IMR-90 (cell line): ENCODE measurements at regions not wholly inside any gene's neighbourhood (a gene's known extent, or its start where the extent isn't known, plus 50 kb on each side); places are given as distances from the start of the nearest gene placed in this dataset.

Experiments used
- ATAC-seq: fragments of 200-7000 bp; cut with Tn5 transposase; 2 replicates; pipeline ENCODE4 v1.9.1; 2020; ENCODE audit warnings: low read depth, mild to moderate bottlenecking, moderate library complexity
- BruUV-seq: library from RNA; stranded (reverse); fragments of 400-500 nt; replicated peaks from 2 replicates; lab custom pipeline; 2021; lab: Mats Ljungman, UMichigan
- CTCF ChIA-PET: fragments of 300-600 bp; formaldehyde crosslinking; extraction: SDS; loops from one replicate; lab custom pipeline; 2021; ENCODE audit warnings: antibody characterized with exemption; lab: Yijun Ruan, JAX
- POLR2A ChIA-PET: fragments of 300-600 bp; sonication (Branson Sonifier 250); formaldehyde crosslinking; loops from one replicate; lab custom pipeline; 2022; ENCODE audit warnings: antibody characterized with exemption; ENCODE audit not compliant: unreplicated experiment; lab: Charles Lee
- DNase-seq: peaks from one replicate; pipeline ENCODE4 v3.0.0; 2013
- H2AFZ ChIP-seq: replicated peaks from 2 replicates; pipeline ENCODE3; 2013; ENCODE audit warnings: low read length, mild to moderate bottlenecking; ENCODE audit not compliant: poor library complexity
- H2AK5ac ChIP-seq: 2 replicates; pipeline ENCODE4 v1.6.1; 2013; ENCODE audit warnings: low read depth, low read length, inconsistent platforms
- H2AK9ac ChIP-seq: replicated peaks from 2 replicates; pipeline ENCODE3; 2013; ENCODE audit warnings: mild to moderate bottlenecking, low read depth, low read length, moderate library complexity; ENCODE audit not compliant: poor library complexity
- H2BK120ac ChIP-seq: 2 replicates; pipeline ENCODE4 v1.6.1; 2013; ENCODE audit warnings: low read depth, low read length, inconsistent platforms
- H2BK15ac ChIP-seq: 3 replicates; pipeline ENCODE4 v1.6.1; 2013; ENCODE audit warnings: low read depth, low read length, inconsistent platforms
- H2BK20ac ChIP-seq: 2 replicates; pipeline ENCODE4 v1.6.1; 2013; ENCODE audit warnings: low read depth, mild to moderate bottlenecking, inconsistent platforms, low read length, moderate library complexity
- H2BK5ac ChIP-seq: 2 replicates; pipeline ENCODE4 v1.6.1; 2013; ENCODE audit warnings: mild to moderate bottlenecking, low read depth, low read length, inconsistent platforms; ENCODE audit not compliant: poor library complexity, severe bottlenecking
- H3K14ac ChIP-seq: replicated peaks from 2 replicates; pipeline ENCODE4 v1.6.1; 2013; ENCODE audit warnings: low read depth, low read length, inconsistent platforms
- H3K18ac ChIP-seq: 2 replicates; pipeline ENCODE4 v1.6.1; 2013; ENCODE audit warnings: low read depth, low read length, control low read depth
- H3K23ac ChIP-seq: 2 replicates; pipeline ENCODE4 v1.6.1; 2013; ENCODE audit warnings: low read depth, low read length, inconsistent platforms
- H3K27ac ChIP-seq: 2 replicates; pipeline ENCODE4 v1.5.1; 2013; ENCODE audit warnings: mild to moderate bottlenecking, control low read depth, low read length; ENCODE audit not compliant: insufficient read depth
- H3K27me3 ChIP-seq: 2 replicates; pipeline ENCODE4 v1.6.1; 2013; ENCODE audit warnings: low read length; ENCODE audit not compliant: control insufficient read depth, insufficient read depth
- H3K36me3 ChIP-seq: 2 replicates; pipeline ENCODE4 v1.6.1; 2013; ENCODE audit warnings: low read length, mixed read lengths; ENCODE audit not compliant: control insufficient read depth, insufficient read depth
- H3K4ac ChIP-seq: 2 replicates; pipeline ENCODE4 v1.6.1; 2013; ENCODE audit warnings: low read depth, low read length, inconsistent platforms
- H3K4me1 ChIP-seq: 2 replicates; pipeline ENCODE4 v1.6.1; 2013; ENCODE audit warnings: low read length, mixed read lengths; ENCODE audit not compliant: control insufficient read depth, insufficient read depth
- H3K4me2 ChIP-seq: 2 replicates; pipeline ENCODE4 v1.6.1; 2013; ENCODE audit warnings: low read depth, mild to moderate bottlenecking, control low read depth, low read length, moderate library complexity
- H3K4me3 ChIP-seq: 2 replicates; pipeline ENCODE4 v1.5.1; 2013; ENCODE audit warnings: low read depth, mild to moderate bottlenecking, control low read depth, low read length, moderate library complexity; ENCODE audit not compliant: insufficient read depth
- H3K56ac ChIP-seq: 2 replicates; pipeline ENCODE4 v1.6.1; 2013; ENCODE audit warnings: low read length, inconsistent platforms; ENCODE audit not compliant: insufficient read depth; ENCODE audit errors: extremely low read depth
- H3K79me1 ChIP-seq, 2 experiments: 2 replicates each; pipeline ENCODE4 v1.6.1; 2013; ENCODE audit warnings: low read length in 2 of 2, inconsistent platforms in 1 of 2, low read depth in 1 of 2
- H3K9ac ChIP-seq: 2 replicates; pipeline ENCODE4 v1.6.1; 2013; ENCODE audit warnings: low read depth, low read length, control low read depth
- H3K9me1 ChIP-seq: 2 replicates; pipeline ENCODE4 v1.6.1; 2013; ENCODE audit warnings: low read length, inconsistent platforms; ENCODE audit not compliant: insufficient read depth
- H3K9me3 ChIP-seq: 2 replicates; pipeline ENCODE4 v1.6.1; 2013; ENCODE audit warnings: low read length; ENCODE audit not compliant: control insufficient read depth, insufficient read depth
- H4K20me1 ChIP-seq: 2 replicates; pipeline ENCODE4 v1.6.1; 2013; ENCODE audit warnings: low read length, inconsistent platforms; ENCODE audit not compliant: insufficient read depth
- H4K5ac ChIP-seq: 2 replicates; pipeline ENCODE4 v1.6.1; 2013; ENCODE audit warnings: mild to moderate bottlenecking, low read depth, low read length, control low read depth
- H4K8ac ChIP-seq, 2 experiments: 2 replicates each; pipeline ENCODE4 v1.6.1; 2013; ENCODE audit warnings: low read depth in 2 of 2, low read length in 2 of 2, control low read depth in 1 of 2, inconsistent platforms in 1 of 2
- H4K91ac ChIP-seq: 2 replicates; pipeline ENCODE4 v1.6.1; 2013; ENCODE audit warnings: low read depth, low read length, inconsistent platforms; ENCODE audit not compliant: insufficient read depth
- BHLHE40 ChIP-seq: fragments of 150-350 bp; IDR thresholded peaks from 2 replicates; pipeline ENCODE4 v1.6.1; 2016; ENCODE audit warnings: mild to moderate bottlenecking, low read depth, low read length
- CEBPB ChIP-seq: IDR thresholded peaks from 2 replicates; pipeline ENCODE4 v1.6.1; 2012; ENCODE audit warnings: low read depth, low read length, improper control_type of control experiment
- CHD1 ChIP-seq: IDR thresholded peaks from 2 replicates; pipeline ENCODE4 v1.6.1; 2012; ENCODE audit warnings: low read depth, low read length, improper control_type of control experiment
- CTCF ChIP-seq: conservative IDR thresholded peaks from 2 replicates; pipeline ENCODE4 v1.5.1; 2012; ENCODE audit warnings: mild to moderate bottlenecking, low read depth, low read length, improper control_type of control experiment
- FOS ChIP-seq: fragments of 150-350 bp; IDR thresholded peaks from 2 replicates; pipeline ENCODE4 v1.6.1; 2016; ENCODE audit warnings: low read depth, low read length
- MAFK ChIP-seq: IDR thresholded peaks from 2 replicates; pipeline ENCODE4 v1.6.1; 2012; ENCODE audit warnings: low read depth, low read length, improper control_type of control experiment
- MAZ ChIP-seq: IDR thresholded peaks from 2 replicates; pipeline ENCODE4 v1.6.1; 2012; ENCODE audit warnings: low read depth, mild to moderate bottlenecking, low read length, improper control_type of control experiment, moderate library complexity, borderline replicate concordance
- NFE2L2 ChIP-seq: fragments of 150-350 bp; IDR thresholded peaks from 2 replicates; pipeline ENCODE4 v1.6.1; 2016; ENCODE audit warnings: low read depth, mild to moderate bottlenecking, low read length
- POLR2A ChIP-seq: IDR thresholded peaks from 2 replicates; pipeline ENCODE4 v1.6.1; 2012; ENCODE audit warnings: mild to moderate bottlenecking, low read depth, low read length
- RAD21 ChIP-seq: IDR thresholded peaks from 2 replicates; pipeline ENCODE4 v1.6.1; 2012; ENCODE audit warnings: low read length, improper control_type of control experiment
- RCOR1 ChIP-seq: IDR thresholded peaks from 2 replicates; pipeline ENCODE4 v1.6.1; 2012; ENCODE audit warnings: mild to moderate bottlenecking, low read length, improper control_type of control experiment; ENCODE audit not compliant: insufficient replicate concordance
- RFX5 ChIP-seq: IDR thresholded peaks from 2 replicates; pipeline ENCODE4 v1.8.0; 2012; ENCODE audit warnings: low read depth, mild to moderate bottlenecking, low read length, moderate library complexity
- SMC3 ChIP-seq: fragments of 150-350 bp; IDR thresholded peaks from 2 replicates; pipeline ENCODE4 v1.6.1; 2016; ENCODE audit warnings: low read depth, mild to moderate bottlenecking, antibody characterized with exemption, low read length, moderate library complexity
- USF2 ChIP-seq: fragments of 150-350 bp; IDR thresholded peaks from 2 replicates; pipeline ENCODE4 v1.6.1; 2017; ENCODE audit warnings: mild to moderate bottlenecking, antibody characterized with exemption, low read length, low read depth
- WGBS, 2 experiments: methylation state at CpG; one replicate each; pipeline versions ENCODE4 v1.1.5 to v1.1.7; 2013; ENCODE audit warnings: missing lambda C conversion rate in 2 of 2; ENCODE audit not compliant: insufficient read length in 1 of 2; ENCODE audit errors: extremely low coverage in 2 of 2; 5-methylcytosine and 5-hydroxymethylcytosine counted together
- dilution Hi-C: fragments of 300-500 bp; cut with HindIII; formaldehyde crosslinking; loops from one replicate; pipeline ENCODE4 v1.14.3; 2018; ENCODE audit warnings: low sequenced_read_pairs; ENCODE audit not compliant: unreplicated experiment
- in situ Hi-C: fragments of 300-500 bp; cut with MboI; formaldehyde crosslinking; loops from 3 replicates; pipeline ENCODE4 v1.14.3; 2019; ENCODE audit warnings: low sequenced_read_pairs, inconsistent platforms, mixed read lengths
- intact Hi-C: fragments of 100-400 bp; cut with micrococcal nuclease; formaldehyde crosslinking; loops from 2 replicates; pipeline ENCODE4 v1.10.0; 2022

GRCh38 chr7:25719190-25719896 is 432.7 kb upstream of the NFE2L3 start:
- Histone ChIP-seq H3K9me3 (no peaks in the 10 kb centered on the region), H2AK5ac (no peak overlapping the region), H3K14ac (no peak overlapping the region), H4K91ac (no peak overlapping the region), H2BK120ac (no peak overlapping the region), H3K27me3 (no peaks in the 10 kb centered on the region), H4K20me1 (no peaks in the 10 kb centered on the region), H3K4me2 (no peak overlapping the region), H3K36me3 (no peaks in the 10 kb centered on the region), H3K9ac (no peak overlapping the region), H3K56ac (no peak overlapping the region), H2BK20ac (no peak overlapping the region), H3K18ac (no peak overlapping the region; the same call in 1 of the 2 replicates), H3K9me1 (no peaks in the 10 kb centered on the region), H3K4me3 (no peak overlapping the region), H2BK5ac (no peak overlapping the region), H3K23ac (no peak overlapping the region), H2AFZ (no peak overlapping the region), H3K4ac (no peak overlapping the region), H4K8ac (no peak overlapping the region), H3K27ac (no peak overlapping the region), H4K5ac (no peak overlapping the region), H2AK9ac (no peak overlapping the region), H3K79me1 (no peaks in the 10 kb centered on the region), H2BK15ac (no peak overlapping the region), H3K4me1 (no peaks in the 10 kb centered on the region)
- ChIA-PET POLR2A (no interaction called here), CTCF (no interaction called here)
- DNase-seq (no peak), ATAC-seq (no peak)
- dilution Hi-C loops (no loop called here), intact Hi-C loops (no loop called here), in situ Hi-C loops (no loop called here)
- WGBS, 2 experiments, result 89% methylated on average over 3 of the region's 5 CpGs; no CpG with 5 or more reads in 1 of the 2 experiments
- BruUV-seq, result no TSS peak
- TF ChIP-seq CTCF, result no peak
- TF ChIP-seq MAZ, result no peak
- no peak for TF ChIP-seq MAFK
- no peak for TF ChIP-seq FOS
- no peak for TF ChIP-seq POLR2A
- TF ChIP-seq RAD21, result no peak
- TF ChIP-seq RCOR1, result no peak
- no peak for TF ChIP-seq CEBPB
- TF ChIP-seq CHD1, result no peak
- no peak for TF ChIP-seq USF2
- TF ChIP-seq NFE2L2, result no peak
- TF ChIP-seq SMC3, result no peak
- no peak for TF ChIP-seq BHLHE40
- TF ChIP-seq RFX5, result no peak
